ENCODE measurements at regions not wholly inside any gene's neighbourhood (a gene's known extent, or its start where the extent isn't known, plus 50 kb on each side); places are given as distances from the start of the nearest gene placed in this dataset.

- intact Hi-C loops (cut with micrococcal nuclease; ENCODE audit: unreplicated experiment), result no loop called here
- Histone ChIP-seq H3K9me3 (ENCODE audit: low read depth, low read length, poor library complexity, severe bottlenecking) (no peaks in the 10 kb centered on the region), H3K4me3 (ENCODE audit: low read depth, low read length, poor library complexity, severe bottlenecking) (no peak overlapping the region), H3K4me1 (ENCODE audit: insufficient read depth, low read length, poor library complexity, severe bottlenecking) (no peaks in the 10 kb centered on the region), H3K27ac (ENCODE audit: low read depth, low read length, poor library complexity, severe bottlenecking) (no peak overlapping the region), H3K27me3 (replicated peaks; ENCODE audit: insufficient read depth, low read depth, low read length, poor library complexity) (no peaks in the 10 kb centered on the region), H3K36me3 (ENCODE audit: insufficient read depth, low read length, poor library complexity, severe bottlenecking) (no peaks in the 10 kb centered on the region)
- BruUV-seq (replicated peaks), result no TSS peak
- no peak for DNase-seq (ENCODE audit: low spot score)
- TF ChIP-seq EZH2 (IDR thresholded peaks at IDR 0.05; ENCODE audit: borderline replicate concordance, low read depth, low read length, poor library complexity, severe bottlenecking) (no peak), CTCF (conservative IDR thresholded peaks at IDR 0.05; ENCODE audit: low read depth, low read length) (no peak)
- POLR2A ChIA-PET (ENCODE audit: low non-redundant PET), result no interaction called here
- CTCF ChIA-PET, result no interaction called here
Measured at GRCh38 chr10:78274491-78274890, 240.8 kb downstream of the RPS24 start.

- Histone ChIP-seq H3K4me3 (ENCODE audit: low read depth, low read length, poor library complexity, severe bottlenecking) (no peak overlapping the region), H3K9me3 (ENCODE audit: low read depth, low read length, poor library complexity, severe bottlenecking) (no peaks in the 10 kb centered on the region), H3K27ac (ENCODE audit: low read depth, low read length, poor library complexity, severe bottlenecking) (no peak overlapping the region), H3K36me3 (ENCODE audit: insufficient read depth, low read length, poor library complexity, severe bottlenecking) (no peaks in the 10 kb centered on the region), H3K27me3 (replicated peaks; ENCODE audit: insufficient read depth, low read depth, low read length, poor library complexity) (no peaks in the 10 kb centered on the region), H3K4me1 (ENCODE audit: insufficient read depth, low read length, poor library complexity, severe bottlenecking) (no peaks in the 10 kb centered on the region)
- intact Hi-C loops (cut with micrococcal nuclease; ENCODE audit: unreplicated experiment), result no loop called here
- TF ChIP-seq CTCF (conservative IDR thresholded peaks at IDR 0.05; ENCODE audit: low read depth, low read length) (no peak), EZH2 (IDR thresholded peaks at IDR 0.05; ENCODE audit: borderline replicate concordance, low read depth, low read length, poor library complexity, severe bottlenecking) (no peak)
- no peak for DNase-seq (ENCODE audit: low spot score)
- POLR2A ChIA-PET (ENCODE audit: low non-redundant PET), result no interaction called here
- BruUV-seq (replicated peaks), result no TSS peak
- CTCF ChIA-PET, result no interaction called here
Measured at GRCh38 chr10:78276139-78276538, 242.5 kb downstream of the RPS24 start.

GRCh38 chr10:78277314-78278057 lies 243.8 kb downstream of the RPS24 start:
- no TSS peak for BruUV-seq (replicated peaks)
- Histone ChIP-seq H3K36me3 (ENCODE audit: insufficient read depth, low read length, poor library complexity, severe bottlenecking) (no peaks in the 10 kb centered on the region), H3K4me1 (ENCODE audit: insufficient read depth, low read length, poor library complexity, severe bottlenecking) (no peaks in the 10 kb centered on the region), H3K27ac (ENCODE audit: low read depth, low read length, poor library complexity, severe bottlenecking) (no peak overlapping the region), H3K9me3 (ENCODE audit: low read depth, low read length, poor library complexity, severe bottlenecking) (no peaks in the 10 kb centered on the region), H3K4me3 (ENCODE audit: low read depth, low read length, poor library complexity, severe bottlenecking) (no peak overlapping the region), H3K27me3 (replicated peaks; ENCODE audit: insufficient read depth, low read depth, low read length, poor library complexity) (no peaks in the 10 kb centered on the region)
- POLR2A ChIA-PET (ENCODE audit: low non-redundant PET), result no interaction called here
- CTCF ChIA-PET, result no interaction called here
- no peak for DNase-seq (ENCODE audit: low spot score)
- TF ChIP-seq CTCF (conservative IDR thresholded peaks at IDR 0.05; ENCODE audit: low read depth, low read length) (no peak), EZH2 (IDR thresholded peaks at IDR 0.05; ENCODE audit: borderline replicate concordance, low read depth, low read length, poor library complexity, severe bottlenecking) (no peak)
- intact Hi-C loops (cut with micrococcal nuclease; ENCODE audit: unreplicated experiment), result no loop called here
